NCI-H526 treated with DMSO at 0.1 percent for 48 hours (cell line): ENCODE measurements at regions not wholly inside any gene's neighbourhood (a gene's known extent, or its start where the extent isn't known, plus 50 kb on each side); places are given as distances from the start of the nearest gene placed in this dataset.
"Not testable (repeated sequence)": the region's sequence is repeated elsewhere in the genome, so short reads cannot be mapped to it uniquely, and the experiment has no call there.

Experiments
- DNase-seq: peaks from one replicate; lab custom pipeline; 2025; lab: John Stamatoyannopoulos, UW

- no peak for DNase-seq
Measured at GRCh38 chr18:1045658-1046057, 141.0 kb downstream of the ADCYAP1 start.

DNA sequence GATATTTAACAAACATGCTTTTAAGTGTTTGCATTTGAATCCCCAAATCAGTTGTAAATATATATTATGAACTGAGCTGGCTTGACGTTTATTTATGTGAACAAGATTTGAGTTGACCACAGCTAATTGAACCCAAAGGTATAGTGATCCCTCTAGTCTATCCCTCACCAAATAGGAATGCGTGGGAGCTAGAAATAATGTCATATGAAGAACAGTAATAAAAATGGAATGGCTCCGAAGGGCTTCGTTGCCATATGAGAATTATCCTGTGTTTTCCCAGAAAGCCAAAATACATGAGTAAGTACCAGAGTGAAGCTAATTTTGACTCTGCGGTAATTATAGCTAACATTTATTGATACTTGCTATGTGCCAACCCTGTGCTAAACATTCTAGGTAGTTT, 142.7 kb downstream of the ADCYAP1 start:
- no peak for DNase-seq

GRCh38 chr18:1048032-1048431, 143.4 kb downstream of the ADCYAP1 start:
- no peak for DNase-seq

DNA sequence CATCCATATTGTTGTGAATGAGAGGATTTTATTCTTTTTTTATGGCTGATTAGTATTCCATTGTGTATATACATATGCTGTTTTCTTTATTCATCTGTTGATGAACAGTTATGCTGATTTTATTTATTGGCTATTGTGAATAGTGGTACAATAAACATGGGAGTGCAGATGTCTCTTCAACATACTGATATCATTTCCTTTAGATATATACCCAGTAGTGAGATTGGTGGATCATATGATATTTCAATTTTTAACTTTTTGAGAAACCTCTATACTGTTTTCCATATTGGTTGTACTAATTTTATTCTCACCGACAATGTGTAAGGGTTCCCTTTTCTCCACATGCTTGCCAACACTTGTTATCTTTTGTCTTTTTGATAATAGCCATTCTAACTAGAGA, 144.5 kb downstream of the ADCYAP1 start:
- no peak for DNase-seq

- DNase-seq, result no peak
Measured at GRCh38 chr18:1050012-1050657, 145.5 kb downstream of the ADCYAP1 start.

- DNase-seq, result no peak
Measured at GRCh38 chr18:1052301-1052700, 147.6 kb downstream of the ADCYAP1 start.

DNA sequence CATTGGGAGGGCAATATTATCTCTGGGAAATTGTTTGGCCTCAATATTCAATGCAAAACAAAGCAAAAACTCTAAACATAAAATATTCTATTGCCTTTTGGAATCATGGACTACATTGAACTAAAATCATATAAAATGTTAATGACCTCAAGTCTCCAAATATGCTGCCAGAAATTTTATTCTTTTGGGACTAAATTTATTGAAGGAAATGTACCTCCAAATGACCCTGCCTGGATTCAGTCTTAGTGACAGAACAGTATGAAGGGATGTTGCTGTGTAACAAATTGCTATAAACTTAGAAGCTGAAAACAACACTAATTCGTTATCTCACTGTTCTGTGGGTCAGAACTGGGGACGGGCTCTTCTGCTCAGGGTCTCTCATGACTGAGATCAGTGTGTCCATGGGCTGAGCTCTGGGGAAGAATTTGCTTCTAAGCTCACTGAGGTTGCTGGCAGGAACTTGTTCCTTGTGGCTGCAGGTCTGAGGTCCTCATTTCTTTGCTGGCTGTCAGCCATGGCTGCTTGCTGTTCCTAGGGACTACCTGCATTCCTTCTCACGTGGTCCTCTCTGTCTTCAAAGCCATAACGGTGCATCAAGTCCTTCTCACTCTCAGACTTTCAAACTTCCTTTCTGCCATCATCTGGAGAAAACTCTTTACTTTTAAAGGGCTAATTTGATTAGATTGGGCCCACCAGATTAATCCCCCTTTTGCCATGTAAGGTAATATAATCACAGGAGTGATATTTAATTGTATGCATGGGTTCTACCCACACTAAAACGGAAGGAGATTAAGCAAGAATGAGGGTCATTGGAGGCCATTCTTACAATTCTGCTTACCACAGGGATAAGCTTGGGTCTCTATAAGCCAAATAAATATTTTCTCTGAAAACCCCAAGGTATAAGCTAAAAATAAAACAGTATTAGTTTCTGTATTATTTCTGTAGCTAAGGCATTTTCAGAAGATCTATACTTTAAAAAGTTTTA, 149.0 kb downstream of the ADCYAP1 start:
- DNase-seq, result no peak

GRCh38 chr18:1056404-1056803, 151.7 kb downstream of the ADCYAP1 start:
- no peak for DNase-seq

GRCh38 chr18:1057367-1057766, 152.7 kb downstream of the ADCYAP1 start:
- no peak for DNase-seq

GRCh38 chr18:1062588-1062987, 157.9 kb downstream of the ADCYAP1 start:
- no peak for DNase-seq

GRCh38 chr18:1075322-1075721, 170.7 kb downstream of the ADCYAP1 start:
- no peak for DNase-seq

DNA sequence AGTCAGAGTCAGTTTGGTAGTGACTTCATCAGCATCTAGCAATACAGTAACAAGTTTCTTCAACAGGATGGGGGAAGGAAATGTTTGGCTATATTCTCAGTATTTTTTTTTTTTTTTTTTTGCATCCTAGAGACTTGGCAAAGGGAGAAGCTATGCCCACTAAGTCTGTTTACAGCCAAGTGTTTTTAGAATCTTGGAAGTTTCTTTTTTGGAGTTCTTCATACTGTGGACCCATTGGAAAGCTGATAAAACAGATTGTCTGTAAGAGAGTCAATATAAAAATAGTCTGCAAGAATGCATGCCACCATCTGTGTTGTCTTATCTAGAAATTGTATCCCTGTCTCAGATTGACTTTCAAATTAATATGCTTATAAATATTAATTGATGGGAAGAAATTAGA, 171.2 kb downstream of the ADCYAP1 start:
- no peak for DNase-seq

GRCh38 chr18:1078301-1078700, 173.6 kb downstream of the ADCYAP1 start:
- no peak for DNase-seq

GRCh38 chr18:1083675-1084074, 179.0 kb downstream of the ADCYAP1 start:
- not testable (repeated sequence) for DNase-seq

- DNase-seq, result no peak
Measured at GRCh38 chr18:1090758-1091157, 186.1 kb downstream of the ADCYAP1 start.

DNA sequence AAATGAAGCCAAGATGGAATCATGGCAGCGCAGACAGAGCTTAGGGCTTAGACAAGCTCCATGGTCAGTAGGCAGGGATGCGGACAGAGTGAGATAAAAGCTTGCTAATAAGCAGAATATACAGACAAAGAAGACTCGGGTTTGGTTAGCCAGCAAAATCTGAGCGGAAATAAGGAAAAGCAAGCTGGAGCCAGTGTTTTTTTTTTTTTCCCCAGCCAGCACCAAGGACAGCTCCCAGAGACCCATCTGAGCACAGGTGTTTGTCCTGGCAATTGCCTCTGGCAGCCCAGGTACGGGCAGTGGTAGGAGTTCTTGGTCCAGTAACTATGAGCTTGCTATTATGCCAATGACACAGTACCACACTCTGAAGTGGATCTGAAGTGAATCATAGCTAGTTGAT, 187.6 kb downstream of the ADCYAP1 start:
- DNase-seq, result no peak

DNA sequence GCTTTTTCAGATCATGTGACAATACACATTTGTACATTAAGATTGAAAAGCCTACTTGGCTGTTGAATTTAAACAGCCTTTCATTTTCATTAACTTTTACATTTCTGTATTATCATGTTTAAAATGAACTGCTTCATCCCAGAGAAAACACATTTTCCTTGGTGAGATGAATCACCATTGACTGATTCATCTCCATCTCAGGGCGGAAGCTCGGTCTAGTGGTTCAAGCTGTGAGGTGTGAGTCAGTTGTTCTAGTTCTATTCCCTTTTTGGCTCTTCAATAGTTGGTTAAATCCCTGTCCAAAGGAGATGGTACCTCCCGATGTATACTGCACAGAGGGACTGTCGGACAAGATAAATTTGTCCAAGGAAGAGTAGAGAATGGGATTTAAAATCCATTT, 189.7 kb downstream of the ADCYAP1 start:
- no peak for DNase-seq

DNA sequence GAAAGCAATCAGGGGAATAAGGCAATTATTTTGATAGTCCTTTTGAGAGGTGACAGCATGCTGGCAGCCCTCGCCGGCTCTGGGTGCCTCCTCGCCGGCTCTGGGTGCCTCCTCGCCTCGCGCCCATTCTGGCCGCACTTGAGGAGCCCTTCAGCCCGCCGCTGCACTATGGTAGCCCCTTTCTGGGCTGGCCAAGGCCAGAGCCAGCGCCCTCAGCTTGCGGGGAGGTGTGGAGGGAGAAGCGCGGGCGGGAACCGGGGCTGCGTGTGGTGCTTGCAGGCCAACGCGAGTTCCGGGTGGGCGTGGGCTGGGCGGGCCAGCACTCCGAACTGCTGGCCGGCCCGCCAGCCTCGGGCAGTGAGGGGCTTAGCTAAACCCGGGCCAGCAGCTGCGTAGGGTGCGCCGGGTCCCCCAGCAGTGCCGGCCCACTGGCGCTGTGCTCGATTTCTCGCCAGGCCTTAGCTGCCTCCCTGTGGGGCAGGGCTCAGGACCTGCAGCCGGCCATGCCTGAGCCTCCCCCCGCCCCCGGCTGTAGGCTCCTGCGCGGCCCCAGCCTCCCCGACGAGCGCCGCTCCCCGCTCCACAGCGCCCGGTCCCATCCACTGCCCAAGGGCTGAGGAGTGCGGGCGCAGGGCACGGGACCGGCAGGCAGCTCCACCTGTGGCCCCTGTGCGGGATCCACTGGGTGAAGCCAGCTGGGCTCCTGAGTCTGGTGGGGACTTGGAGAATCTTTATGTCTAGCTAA, 193.5 kb downstream of the ADCYAP1 start:
- DNase-seq, result not testable (repeated sequence)

- DNase-seq, result no peak
Measured at GRCh38 chr18:1102848-1103247, 198.2 kb downstream of the ADCYAP1 start.

GRCh38 chr18:1103537-1103936, 198.9 kb downstream of the ADCYAP1 start:
- no peak for DNase-seq

- no peak for DNase-seq
Measured at GRCh38 chr18:1104181-1104881, 199.7 kb downstream of the ADCYAP1 start.

DNA sequence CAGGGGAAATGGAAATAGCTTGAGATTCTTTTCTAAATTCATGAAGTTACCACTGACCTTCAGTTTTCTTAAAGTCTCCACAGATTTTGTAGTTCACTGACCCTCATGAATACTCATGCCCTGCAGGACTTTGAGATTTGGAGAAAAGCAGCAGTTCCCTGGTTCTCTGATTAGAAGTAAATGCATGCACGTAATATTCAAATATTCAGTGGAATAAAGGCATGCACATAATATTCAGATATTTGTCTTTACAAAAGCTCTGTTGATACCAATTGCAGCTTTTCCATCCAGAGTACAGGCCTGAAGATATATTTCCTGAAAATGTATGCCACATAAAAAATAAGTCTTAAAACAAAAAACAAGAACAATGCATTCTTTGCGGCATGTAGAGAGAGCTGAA, 219.8 kb downstream of the ADCYAP1 start:
- DNase-seq, result no peak
